ENCODE measurements at regions not wholly inside any gene's neighbourhood (a gene's known extent, or its start where the extent isn't known, plus 50 kb on each side); places are given as distances from the start of the nearest gene placed in this dataset.

DNA sequence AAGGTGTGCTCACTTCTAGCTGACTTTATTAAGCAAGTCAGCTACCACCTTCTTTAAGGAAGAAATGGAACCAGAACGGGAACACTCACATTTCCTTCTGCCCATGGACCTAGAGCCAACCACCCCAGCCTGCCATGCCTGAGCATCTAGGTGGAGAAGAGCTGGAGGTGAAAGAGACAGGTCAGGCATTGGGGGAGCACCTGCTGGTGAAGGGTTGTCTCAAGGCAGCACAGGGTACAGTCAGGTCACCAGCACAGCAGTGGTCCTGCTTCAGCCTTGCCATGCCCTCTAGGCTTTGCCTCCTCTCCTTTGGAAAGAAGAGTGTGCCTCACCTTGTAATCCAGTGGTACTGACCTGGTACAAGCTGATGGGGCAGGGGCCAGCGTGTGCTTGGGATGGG is 107.9 kb downstream of the KCNF1 start:
- no peaks in the 10 kb centered on the region for H3K9me3 ChIP-seq (ENCODE audit: insufficient read depth in 2 of 2, low read depth in 1 of 2, low read length in 1 of 2)
- H3K27ac ChIP-seq (ENCODE audit: low read depth, low read length) = no peak overlapping the region
- H3K23ac ChIP-seq (ENCODE audit: insufficient read length) = no peak overlapping the region
- no peak overlapping the region for H2BK120ac ChIP-seq (replicated peaks; ENCODE audit: low read depth, low read length)
- H3K4ac ChIP-seq (replicated peaks; ENCODE audit: insufficient read length, low read depth, low read length) = no peak overlapping the region
- H3K23me2 ChIP-seq (ENCODE audit: low read depth, low read length) = no peaks in the 10 kb centered on the region
- TF ChIP-seq SRF (IDR thresholded peaks at IDR 0.05; ENCODE audit: low read depth, low read length) (no peak), EGR1 (IDR thresholded peaks at IDR 0.05; ENCODE audit: borderline replicate concordance, low read depth, low read length) (no peak), JUN (IDR thresholded peaks at IDR 0.05; ENCODE audit: low read depth, low read length) (no peak), BACH1 (IDR thresholded peaks at IDR 0.05; ENCODE audit: low read length) (no peak), TCF12 (IDR thresholded peaks at IDR 0.05; ENCODE audit: low read depth, low read length) (no peak), TAF7 (optimal IDR thresholded peaks at IDR 0.05; ENCODE audit: borderline replicate concordance, low read depth, low read length) (no peak)
- TF ChIP-seq, protein P1, sequence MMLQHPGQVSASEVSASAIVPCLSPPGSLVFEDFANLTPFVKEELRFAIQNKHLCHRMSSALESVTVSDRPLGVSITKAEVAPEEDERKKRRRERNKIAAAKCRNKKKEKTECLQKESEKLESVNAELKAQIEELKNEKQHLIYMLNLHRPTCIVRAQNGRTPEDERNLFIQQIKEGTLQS (IDR thresholded peaks at IDR 0.05; ENCODE audit: insufficient read depth, low read depth, low read length) = no peak
- H4K8ac ChIP-seq (ENCODE audit: extremely low read depth, insufficient read depth, low read length) = no peak overlapping the region
- no peak overlapping the region for H2BK12ac ChIP-seq (ENCODE audit: low read depth, low read length)
- H3K14ac ChIP-seq (ENCODE audit: insufficient read length) = no peak overlapping the region
- H3K27me3 ChIP-seq (replicated peaks in 1 of 4; ENCODE audit: control insufficient read depth in 3 of 4, extremely low read depth in 1 of 4, insufficient read depth in 3 of 4, low read length in 3 of 4) = no peaks in the 10 kb centered on the region
- H3K9ac ChIP-seq (replicated peaks in 1 of 4; ENCODE audit: extremely low read depth in 1 of 4, low read depth in 3 of 4, low read length in 3 of 4) = no peak overlapping the region
- H2AK5ac ChIP-seq (ENCODE audit: low read depth, low read length) = peak overlapping the region; percentile 65; the same call in 1 of the 2 replicates
- no peaks in the 10 kb centered on the region for H3K36me3 ChIP-seq (ENCODE audit: control insufficient read depth in 2 of 4, insufficient read depth in 4 of 4, low read length in 3 of 4)
- H2AFZ ChIP-seq (ENCODE audit: low read length) = no peak overlapping the region
- H4K5ac ChIP-seq (ENCODE audit: insufficient read length, low read depth, low read length) = no peak overlapping the region
- no peak overlapping the region for H3K18ac ChIP-seq (ENCODE audit: extremely low read depth, low read length)
- H3K4me3 ChIP-seq (ENCODE audit: extremely low read depth in 1 of 4, insufficient read depth in 2 of 4, low read depth in 3 of 4, low read length in 4 of 4) = no peak overlapping the region
- ChIA-PET CTCF (ENCODE audit: partially characterized antibody) (interaction anchor here (0.6 to 3.6 kb wide), 5 partner anchors 14 to 187 kb away, joined by 3 to 18 read pairs (median 4); partner anchors contain the start of gene KCNF1), POLR2A (ENCODE audit: partially characterized antibody) (no interaction called here)
- peak in 1 of 2 experiments; percentile 20 for DNase-seq (ENCODE audit: low read depth in 1 of 2, low spot score in 2 of 2)
- H2BK15ac ChIP-seq (ENCODE audit: low read length) = no peak overlapping the region
- H3K56ac ChIP-seq (replicated peaks; ENCODE audit: insufficient read length, low read depth, low read length) = no peak overlapping the region
- no peaks in the 10 kb centered on the region for H4K20me1 ChIP-seq (replicated peaks in 1 of 2; ENCODE audit: control insufficient read depth in 1 of 2, insufficient read depth in 2 of 2, low read length in 2 of 2)
- H2BK5ac ChIP-seq (ENCODE audit: low read depth, low read length) = no peak overlapping the region; the same call in 1 of the 2 replicates
- H2BK20ac ChIP-seq (ENCODE audit: low read length) = no peak overlapping the region
- no peaks in the 10 kb centered on the region for H3K79me2 ChIP-seq (ENCODE audit: control insufficient read depth in 1 of 2, insufficient read depth in 2 of 2, low read length in 2 of 2)
- H3K4me1 ChIP-seq (replicated peaks in 1 of 4; ENCODE audit: control insufficient read depth in 3 of 4, insufficient read depth in 4 of 4, low read length in 3 of 4) = peaks cover 0 to 3% (median 1%) of the 10 kb centered on the region in 4 experiments; a peak in 3 of 7 replicates
- no peak overlapping the region for H4K91ac ChIP-seq (replicated peaks; ENCODE audit: insufficient read length, low read length)
- 84% methylated on average over 2 of the region's 2 CpGs; no CpG with 5 or more reads in 1 of the 2 experiments for WGBS, 2 experiments (ENCODE audit: extremely low coverage in 1 of 2, insufficient coverage in 1 of 2, insufficient read length in 1 of 2, insufficient replicate concordance in 2 of 2, low coverage in 1 of 2, low lambda C conversion rate in 2 of 2, missing lambda C conversion rate in 1 of 2)
- H3K4me2 ChIP-seq (ENCODE audit: insufficient read depth in 1 of 2, low read depth in 2 of 2, low read length in 2 of 2) = no peak overlapping the region
- no peak for FAIRE-seq
- H3K79me1 ChIP-seq (ENCODE audit: low read depth, low read length) = no peaks in the 10 kb centered on the region

Data from H1 (cell line).